K562 (cell line): ENCODE measurements at regions not wholly inside any gene's neighbourhood (a gene's known extent, or its start where the extent isn't known, plus 50 kb on each side); places are given as distances from the start of the nearest gene placed in this dataset.
A peak's percentile ranks its signal among the peaks of the same experiment; 100 is the strongest.

ENCODE experiments used
- ATAC-seq: fragments of 200-7000 bp; cut with Tn5 transposase; 3 replicates; pipeline ENCODE4 v1.9.1; 2020; ENCODE audit warnings: moderate library complexity
- BruUV-seq: library from RNA; stranded (reverse); fragments of 400-500 nt; replicated peaks from 2 replicates; lab custom pipeline; 2021; lab: Mats Ljungman, UMichigan
- CTCF ChIA-PET: fragments of 300-600 bp; formaldehyde crosslinking; extraction: SDS; loops from one replicate; lab custom pipeline; 2021; ENCODE audit warnings: low intra/inter-chr PET ratio; lab: Yijun Ruan, JAX
- POLR2A ChIA-PET: fragments of 300-600, 350-650 bp; sonication (Branson Sonifier 250); formaldehyde crosslinking; extraction: SDS; loops from one replicate; lab custom pipeline; 2021; ENCODE audit warnings: antibody characterized with exemption, inconsistent platforms; lab: Yijun Ruan, JAX
- DNase-seq, 4 experiments: peaks; one replicate each; pipeline versions ENCODE4 v3.0.0 to v3.0.0-alpha.2; 2011 to 2018; ENCODE audit warnings: low spot score in 3 of 4, mixed read lengths in 3 of 4; ENCODE audit errors: extremely low read depth in 1 of 4
- FAIRE-seq: peaks from 2 replicates; lab custom pipeline; 2011; peaks lifted over from hg19 to GRCh38; lab: Jason Lieb, UNC
- H2AFZ ChIP-seq: 2 replicates; pipeline ENCODE4 v1.6.0; 2011; ENCODE audit warnings: low read depth, low read length, control low read depth, inconsistent platforms
- H3K27ac ChIP-seq: fragments of 200-600 bp; 3 replicates; pipeline ENCODE4 v1.8.0; 2011; ENCODE audit warnings: low read depth, mild to moderate bottlenecking, control low read depth, inconsistent platforms, low read length, moderate library complexity, mixed read lengths; ENCODE audit errors: extremely low read depth
- H3K27me3 ChIP-seq, 2 experiments: fragments of 300-600 bp in 1 of 2; 2 replicates in 1 of 2; 3 replicates in 1 of 2; pipeline versions ENCODE4 v1.6.0 to v1.8.0; 2011; ENCODE audit warnings: inconsistent platforms in 2 of 2, low read length in 2 of 2, mild to moderate bottlenecking in 1 of 2, mixed read lengths in 1 of 2, moderate library complexity in 1 of 2; ENCODE audit not compliant: control insufficient read depth in 2 of 2, insufficient read depth in 2 of 2
- H3K36me3 ChIP-seq: fragments of 300-600 bp; 3 replicates; pipeline ENCODE4 v1.8.0; 2011; ENCODE audit warnings: mild to moderate bottlenecking, low read length, inconsistent platforms; ENCODE audit not compliant: control insufficient read depth, insufficient read depth
- H3K4me1 ChIP-seq, 2 experiments: fragments of 200-600 bp in 1 of 2; replicated peaks in 1 of 2; 2 replicates in 1 of 2; 3 replicates in 1 of 2; pipeline versions ENCODE4 v1.5.1 to v1.8.0; 2011; ENCODE audit warnings: inconsistent platforms in 2 of 2, low read length in 2 of 2, mild to moderate bottlenecking in 1 of 2, mixed read lengths in 1 of 2, moderate library complexity in 1 of 2; ENCODE audit not compliant: control insufficient read depth in 2 of 2, insufficient read depth in 2 of 2
- H3K4me2 ChIP-seq: 2 replicates; pipeline ENCODE4 v1.6.1; 2011; ENCODE audit warnings: low read length, control low read depth, inconsistent platforms, mixed read lengths; ENCODE audit not compliant: insufficient read depth
- H3K4me3 ChIP-seq: fragments of 200-600 bp; sonication (generic), shearing (Covaris generic); 2 replicates; pipeline ENCODE4 v1.5.1; 2016; ENCODE audit warnings: control low read depth, inconsistent platforms
- H3K79me2 ChIP-seq: fragments of 200-600 bp; 3 replicates; pipeline ENCODE4 v1.8.0; 2011; ENCODE audit warnings: low read length, inconsistent platforms; ENCODE audit not compliant: control insufficient read depth, insufficient read depth
- H3K9ac ChIP-seq, 2 experiments: 2 replicates each; pipeline versions ENCODE4 v1.6.0 to v1.6.1; 2011; ENCODE audit warnings: low read depth in 2 of 2, low read length in 2 of 2, control low read depth in 1 of 2, inconsistent platforms in 1 of 2, mild to moderate bottlenecking in 1 of 2, mixed read lengths in 1 of 2; ENCODE audit not compliant: insufficient read depth in 1 of 2
- H3K9me1 ChIP-seq: one replicate; pipeline ENCODE4 v1.6.0; 2011; ENCODE audit warnings: inconsistent platforms, mild to moderate bottlenecking, low read length, moderate library complexity; ENCODE audit not compliant: control insufficient read depth, insufficient read depth
- H3K9me3 ChIP-seq: replicated peaks from 2 replicates; pipeline ENCODE4 v1.5.1; 2011; ENCODE audit warnings: low read depth, low read length, inconsistent platforms; ENCODE audit not compliant: control insufficient read depth, insufficient read depth
- H4K20me1 ChIP-seq: replicated peaks from 2 replicates; pipeline ENCODE4 v1.6.1; 2011; ENCODE audit warnings: low read length, inconsistent platforms, mixed read lengths; ENCODE audit not compliant: control insufficient read depth, insufficient read depth
- BCOR ChIP-seq: fragments of 450-650 bp; IDR thresholded peaks from 2 replicates; pipeline ENCODE4 v1.6.1; 2016
- CBFA2T3 ChIP-seq: fragments of 450-650 bp; IDR thresholded peaks from 2 replicates; pipeline ENCODE4 v1.6.1; 2017
- CREBBP ChIP-seq: IDR thresholded peaks from one replicate; pipeline ENCODE4 v1.6.1; 2012; ENCODE audit warnings: low read depth, mild to moderate bottlenecking, control low read depth, inconsistent platforms, low read length
- RBM25 ChIP-seq: fragments of 200-400 bp; formaldehyde crosslinking; IDR thresholded peaks from 2 replicates; pipeline ENCODE4 v1.6.1; 2018; ENCODE audit warnings: low read length, low read depth, moderate library complexity; ENCODE audit not compliant: severe bottlenecking
- ZNF316 ChIP-seq: fragments of 450-650 bp; IDR thresholded peaks from 2 replicates; pipeline ENCODE4 v1.6.1; 2016
- ZNF830 ChIP-seq: fragments of 250-450 bp; sonication (Bioruptor Pico); IDR thresholded peaks from 2 replicates; pipeline ENCODE4 v1.5.0; 2021; ENCODE audit warnings: mild to moderate bottlenecking
- WGBS: fragments of 100-300 bp; shearing (Covaris generic); methylation state at CpG from one replicate; pipeline ENCODE4 v1.1.6; 2016; ENCODE audit warnings: low coverage, mixed read lengths; ENCODE audit not compliant: insufficient coverage; ENCODE audit errors: missing lambda C conversion rate; 5-methylcytosine and 5-hydroxymethylcytosine counted together
- in situ Hi-C: fragments of 300-500 bp; cut with MboI; formaldehyde crosslinking; loops from 4 replicates; pipeline ENCODE4 v1.15.0; 2018; ENCODE audit warnings: inconsistent platforms, mixed read lengths
- intact Hi-C: fragments of 100-400 bp; cut with micrococcal nuclease; formaldehyde crosslinking; loops from 2 replicates; pipeline ENCODE4 v1.14.2; 2022
- TF ChIP-seq, protein P1 (sequence below): sonication (generic); formaldehyde crosslinking; IDR thresholded peaks from 2 replicates; pipeline ENCODE4 v1.8.1; 2022; ENCODE audit warnings: missing genetic modification reagents

DNA sequence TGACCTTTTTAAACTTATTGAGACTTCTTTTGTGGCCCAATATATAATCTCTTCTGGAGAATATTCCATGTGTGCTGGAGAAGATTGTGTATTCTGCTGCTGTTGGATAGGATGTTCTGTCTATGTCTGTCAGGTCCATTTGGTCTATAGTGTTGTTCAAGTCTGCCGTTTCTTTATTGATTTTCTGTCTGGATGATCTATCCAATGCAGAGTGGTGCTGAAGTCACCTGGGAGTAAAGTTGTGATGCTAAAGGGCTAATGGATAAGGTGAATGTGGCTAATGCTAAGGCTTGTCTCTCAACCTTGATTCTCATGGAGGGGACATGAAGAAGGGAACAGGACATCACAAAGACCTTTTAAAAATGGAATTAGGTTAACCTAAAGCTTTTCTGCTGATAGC, 72.0 kb upstream of the AP1S2 start (continued):
- TF ChIP-seq, protein P1, sequence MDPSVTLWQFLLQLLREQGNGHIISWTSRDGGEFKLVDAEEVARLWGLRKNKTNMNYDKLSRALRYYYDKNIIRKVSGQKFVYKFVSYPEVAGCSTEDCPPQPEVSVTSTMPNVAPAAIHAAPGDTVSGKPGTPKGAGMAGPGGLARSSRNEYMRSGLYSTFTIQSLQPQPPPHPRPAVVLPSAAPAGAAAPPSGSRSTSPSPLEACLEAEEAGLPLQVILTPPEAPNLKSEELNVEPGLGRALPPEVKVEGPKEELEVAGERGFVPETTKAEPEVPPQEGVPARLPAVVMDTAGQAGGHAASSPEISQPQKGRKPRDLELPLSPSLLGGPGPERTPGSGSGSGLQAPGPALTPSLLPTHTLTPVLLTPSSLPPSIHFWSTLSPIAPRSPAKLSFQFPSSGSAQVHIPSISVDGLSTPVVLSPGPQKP (CRISPR knock-in tag), result no peak
- no peak for TF ChIP-seq CREBBP
- TF ChIP-seq, all 486 proteins: peak for 0

DNA sequence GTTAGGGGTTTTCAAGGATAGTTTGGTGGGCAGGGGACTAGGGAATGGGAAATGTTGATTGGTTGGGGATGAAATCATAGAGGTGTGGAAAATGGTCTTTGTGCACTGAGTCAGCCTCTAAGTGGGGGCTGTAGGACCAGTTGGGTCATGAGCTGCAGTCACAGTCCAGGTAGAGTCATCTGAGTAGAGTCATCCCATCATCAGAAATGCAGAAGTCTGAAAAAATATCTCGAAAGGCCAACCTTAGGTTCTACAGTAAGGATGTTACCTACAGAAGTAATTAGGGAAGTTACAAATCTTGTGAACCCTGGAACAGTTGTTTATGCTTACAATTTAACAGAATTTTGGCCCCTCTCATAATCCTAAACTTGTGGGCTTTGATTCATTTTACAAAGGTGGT, 63.4 kb upstream of the AP1S2 start:
- Histone ChIP-seq H3K27ac (no peak overlapping the region), H3K9me1 (no peaks in the 10 kb centered on the region), H4K20me1 (no peaks in the 10 kb centered on the region), H3K79me2 (no peaks in the 10 kb centered on the region), H3K4me1 (no peaks in the 10 kb centered on the region), H3K9me3 (no peaks in the 10 kb centered on the region), H2AFZ (no peak overlapping the region), H3K4me3 (no peak overlapping the region)
- WGBS, result 0% methylated on average over 1 of the region's 1 CpG
- ChIA-PET POLR2A (no interaction called here), CTCF (no interaction called here)
- intact Hi-C loops (no loop called here), in situ Hi-C loops (no loop called here)
- ATAC-seq, result no peak
- no peak for DNase-seq
- no peak for FAIRE-seq
- TF ChIP-seq BCOR, result no peak
- TF ChIP-seq ZNF830 (CRISPR knock-in tag), result no peak
- TF ChIP-seq, all 486 proteins: peak for 0
- no peaks in the 10 kb centered on the region for H3K27me3 ChIP-seq
- no peak overlapping the region for H3K4me2 ChIP-seq
- BruUV-seq, result no TSS peak
- no peaks in the 10 kb centered on the region for H3K36me3 ChIP-seq
- no peak overlapping the region for H3K9ac ChIP-seq

DNA sequence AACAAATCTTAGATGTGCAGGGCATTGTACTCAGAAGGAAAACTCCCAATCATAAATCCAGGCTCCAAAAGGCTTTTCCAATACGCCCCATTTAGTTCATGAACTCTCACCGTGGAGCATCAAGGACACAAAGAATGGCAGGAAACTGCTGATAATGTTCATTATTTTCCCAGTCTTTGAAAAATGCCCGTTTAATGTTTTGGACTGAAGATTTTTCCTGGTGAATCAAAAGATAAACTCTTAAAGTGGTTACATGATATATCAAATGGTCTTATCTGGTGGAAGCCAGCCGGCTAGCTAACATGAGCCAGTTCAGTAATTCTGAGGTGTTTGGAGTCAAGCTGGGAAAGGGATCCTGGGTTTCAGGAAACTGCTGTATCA, 62.1 kb upstream of the AP1S2 start:
- in situ Hi-C loops (no loop called here), intact Hi-C loops (no loop called here)
- Histone ChIP-seq H3K9me3 (no peaks in the 10 kb centered on the region), H3K79me2 (no peaks in the 10 kb centered on the region), H3K27ac (no peak overlapping the region), H3K4me2 (no peak overlapping the region), H3K4me3 (no peak overlapping the region), H3K4me1 (no peaks in the 10 kb centered on the region), H3K27me3 (no peaks in the 10 kb centered on the region), H3K36me3 (no peaks in the 10 kb centered on the region), H4K20me1 (no peaks in the 10 kb centered on the region), H2AFZ (no peak overlapping the region), H3K9ac (no peak overlapping the region), H3K9me1 (no peaks in the 10 kb centered on the region)
- TF ChIP-seq ZNF316 (peak; percentile 10; the same call in 1 of the 2 replicates), RBM25 (no peak), CBFA2T3 (peak; percentile 5; the same call in 1 of the 2 replicates)
- CTCF ChIA-PET, result no interaction called here
- DNase-seq (peak in 1 of 4 experiments; percentile 8), FAIRE-seq (no peak), ATAC-seq (no peak)
- WGBS, result 0% methylated on average over 4 of the region's 4 CpGs
- POLR2A ChIA-PET, result interaction anchor here (1.0 kb wide), 1 partner anchor 62 kb away, joined by 3 read pairs; no protein-coding TSS in a partner anchor
- BruUV-seq, result no TSS peak
